HEK293 (cell line): ENCODE measurements at regions not wholly inside any gene's neighbourhood (a gene's known extent, or its start where the extent isn't known, plus 50 kb on each side); places are given as distances from the start of the nearest gene placed in this dataset.

ENCODE experiments used
- ZBTB49 ChIP-seq: fragments of 450-650 bp; formaldehyde crosslinking; IDR thresholded peaks from 2 replicates; pipeline ENCODE4 v1.5.1; 2016; ENCODE audit warnings: missing biosample characterization, missing genetic modification characterization, low read depth
- ZNF24 ChIP-seq: fragments of 450-650 bp; formaldehyde crosslinking; IDR thresholded peaks from 2 replicates; pipeline ENCODE4 v1.5.1; 2016; ENCODE audit warnings: missing biosample characterization, missing genetic modification characterization
- ZSCAN23 ChIP-seq: fragments of 450-650 bp; formaldehyde crosslinking; IDR thresholded peaks from 2 replicates; pipeline ENCODE4 v1.5.1; 2016; ENCODE audit warnings: missing biosample characterization, missing genetic modification characterization
- TF ChIP-seq, protein P1 (sequence below): fragments of 450-650 bp; formaldehyde crosslinking; IDR thresholded peaks from 2 replicates; pipeline ENCODE4 v1.5.1; 2016; ENCODE audit warnings: missing biosample characterization, missing genetic modification characterization
- TF ChIP-seq, protein P2 (sequence below): fragments of 450-650 bp; formaldehyde crosslinking; IDR thresholded peaks from 2 replicates; pipeline ENCODE4 v1.5.1; 2016; ENCODE audit warnings: missing biosample characterization, missing genetic modification characterization

DNA sequence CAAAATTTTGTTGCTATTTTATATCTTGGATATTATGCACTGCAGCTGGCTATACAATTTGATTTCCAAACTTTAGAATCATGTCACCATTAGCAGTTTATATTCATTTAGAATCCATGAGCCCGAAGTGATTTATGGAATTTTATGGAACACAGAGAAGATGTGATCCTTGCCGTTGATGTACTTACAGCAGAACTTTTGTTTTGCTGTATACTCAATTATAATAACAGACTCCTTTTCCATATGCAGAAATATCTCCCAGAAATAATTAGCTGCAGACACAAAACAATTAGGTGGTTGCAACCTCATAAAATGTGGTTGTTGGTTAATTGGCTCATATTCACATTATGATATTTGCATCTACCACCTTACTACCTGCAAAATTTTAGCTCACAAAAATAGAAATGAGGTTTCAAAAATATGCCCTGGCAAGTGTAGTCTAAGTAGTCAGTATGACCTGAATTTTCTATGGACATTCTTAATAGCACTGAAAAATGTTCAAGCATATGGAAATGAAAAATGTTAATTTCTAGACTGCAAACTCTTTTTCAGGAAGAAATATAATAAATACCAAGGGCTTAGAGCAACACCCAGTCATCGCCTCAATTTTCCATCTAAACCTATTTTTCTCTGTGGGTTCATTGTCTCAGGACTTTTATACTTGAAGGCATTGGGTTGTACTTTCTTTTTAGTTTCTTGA, 997.6 kb downstream of the MCTP2 start:
- TF ChIP-seq, protein P1, sequence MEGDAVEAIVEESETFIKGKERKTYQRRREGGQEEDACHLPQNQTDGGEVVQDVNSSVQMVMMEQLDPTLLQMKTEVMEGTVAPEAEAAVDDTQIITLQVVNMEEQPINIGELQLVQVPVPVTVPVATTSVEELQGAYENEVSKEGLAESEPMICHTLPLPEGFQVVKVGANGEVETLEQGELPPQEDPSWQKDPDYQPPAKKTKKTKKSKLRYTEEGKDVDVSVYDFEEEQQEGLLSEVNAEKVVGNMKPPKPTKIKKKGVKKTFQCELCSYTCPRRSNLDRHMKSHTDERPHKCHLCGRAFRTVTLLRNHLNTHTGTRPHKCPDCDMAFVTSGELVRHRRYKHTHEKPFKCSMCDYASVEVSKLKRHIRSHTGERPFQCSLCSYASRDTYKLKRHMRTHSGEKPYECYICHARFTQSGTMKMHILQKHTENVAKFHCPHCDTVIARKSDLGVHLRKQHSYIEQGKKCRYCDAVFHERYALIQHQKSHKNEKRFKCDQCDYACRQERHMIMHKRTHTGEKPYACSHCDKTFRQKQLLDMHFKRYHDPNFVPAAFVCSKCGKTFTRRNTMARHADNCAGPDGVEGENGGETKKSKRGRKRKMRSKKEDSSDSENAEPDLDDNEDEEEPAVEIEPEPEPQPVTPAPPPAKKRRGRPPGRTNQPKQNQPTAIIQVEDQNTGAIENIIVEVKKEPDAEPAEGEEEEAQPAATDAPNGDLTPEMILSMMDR (tag by site-specific recombination): no peak
- TF ChIP-seq ZBTB49 (no peak), ZNF24 (tag by site-specific recombination) (no peak), ZSCAN23 (tag by site-specific recombination) (no peak)
- TF ChIP-seq, protein P2, sequence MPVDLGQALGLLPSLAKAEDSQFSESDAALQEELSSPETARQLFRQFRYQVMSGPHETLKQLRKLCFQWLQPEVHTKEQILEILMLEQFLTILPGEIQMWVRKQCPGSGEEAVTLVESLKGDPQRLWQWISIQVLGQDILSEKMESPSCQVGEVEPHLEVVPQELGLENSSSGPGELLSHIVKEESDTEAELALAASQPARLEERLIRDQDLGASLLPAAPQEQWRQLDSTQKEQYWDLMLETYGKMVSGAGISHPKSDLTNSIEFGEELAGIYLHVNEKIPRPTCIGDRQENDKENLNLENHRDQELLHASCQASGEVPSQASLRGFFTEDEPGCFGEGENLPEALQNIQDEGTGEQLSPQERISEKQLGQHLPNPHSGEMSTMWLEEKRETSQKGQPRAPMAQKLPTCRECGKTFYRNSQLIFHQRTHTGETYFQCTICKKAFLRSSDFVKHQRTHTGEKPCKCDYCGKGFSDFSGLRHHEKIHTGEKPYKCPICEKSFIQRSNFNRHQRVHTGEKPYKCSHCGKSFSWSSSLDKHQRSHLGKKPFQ (tag by site-specific recombination): no peak
